Liver (tissue), 3 donors: ENCODE measurements at regions not wholly inside any gene's neighbourhood (a gene's known extent, or its start where the extent isn't known, plus 50 kb on each side); places are given as distances from the start of the nearest gene placed in this dataset.

ENCODE experiments used
- ATF3 ChIP-seq: IDR thresholded peaks from 2 replicates; pipeline ENCODE4 v1.6.1; 2016; ENCODE audit warnings: antibody characterized with exemption
- CTCF ChIP-seq: fragments of 150-350 bp; IDR thresholded peaks from 2 replicates; pipeline ENCODE4 v1.5.1; 2017; ENCODE audit warnings: improper control_type of control experiment, low read depth, low read length; ENCODE audit not compliant: missing input control
- SP1 ChIP-seq: IDR thresholded peaks from 2 replicates; pipeline ENCODE4 v1.6.1; 2018; ENCODE audit warnings: antibody characterized with exemption, mild to moderate bottlenecking
- donor health status: healthy.
- donor health status: healthy.

GRCh38 chr21:22573834-22574233 is 1575.6 kb downstream of the NCAM2 start:
- no peak for TF ChIP-seq CTCF
- TF ChIP-seq SP1: no peak
- TF ChIP-seq ATF3: no peak
